Posterior cingulate gyrus (tissue), 11 donors: ENCODE measurements at regions not wholly inside any gene's neighbourhood (a gene's known extent, or its start where the extent isn't known, plus 50 kb on each side); places are given as distances from the start of the nearest gene placed in this dataset.

Experiments
- DNase-seq, 10 donors: peaks; one replicate each; pipeline versions ENCODE4 v3.0.0 to v3.0.0-alpha.2; 2020 to 2021; ENCODE audit warnings: mixed read lengths in 3 of 10
- intact Hi-C: fragments of 100-400 bp; cut with DNase I; formaldehyde crosslinking; loops from one replicate; pipeline ENCODE4 v1.15.1; 2023

GRCh38 chr9:109910671-109911518, 130.9 kb downstream of the PALM2AKAP2 start:
- intact Hi-C loops: no loop called here
- no peak for DNase-seq

GRCh38 chr9:109912082-109912582, 132.1 kb downstream of the PALM2AKAP2 start:
- intact Hi-C loops: no loop called here
- no peak for DNase-seq

- intact Hi-C loops: no loop called here
- peak in 5 of 10 donors; percentile 31 to 87 (median 54) for DNase-seq
These were observed 132.9 kb downstream of the PALM2AKAP2 start for GRCh38 chr9:109912726-109913460.

- no peak for DNase-seq
- intact Hi-C loops: no loop called here
These were observed 133.4 kb downstream of the PALM2AKAP2 start for GRCh38 chr9:109913461-109913810.

- intact Hi-C loops: no loop called here
- no peak for DNase-seq
These were observed 134.5 kb downstream of the PALM2AKAP2 start for GRCh38 chr9:109914280-109915027.

GRCh38 chr9:109916316-109916715, 136.3 kb downstream of the PALM2AKAP2 start:
- intact Hi-C loops: no loop called here
- DNase-seq: no peak

- intact Hi-C loops: no loop called here
- DNase-seq: no peak
These were observed 138.6 kb downstream of the PALM2AKAP2 start for GRCh38 chr9:109918339-109919163.

- DNase-seq: no peak
- intact Hi-C loops: no loop called here
These were observed 139.9 kb downstream of the PALM2AKAP2 start for GRCh38 chr9:109919736-109920408.

- no peak for DNase-seq
- intact Hi-C loops: no loop called here
These were observed 142.8 kb downstream of the PALM2AKAP2 start for GRCh38 chr9:109922617-109923470.

GRCh38 chr9:109923471-109923760, 143.4 kb downstream of the PALM2AKAP2 start:
- intact Hi-C loops: no loop called here
- DNase-seq: no peak

- no peak for DNase-seq
- intact Hi-C loops: no loop called here
These were observed 143.8 kb downstream of the PALM2AKAP2 start for GRCh38 chr9:109923806-109924205.

- no peak for DNase-seq
- intact Hi-C loops: no loop called here
These were observed 145.8 kb downstream of the PALM2AKAP2 start for GRCh38 chr9:109925799-109926198.

GRCh38 chr9:109926421-109926869, 146.4 kb downstream of the PALM2AKAP2 start:
- no peak for DNase-seq
- intact Hi-C loops: no loop called here

- peak in 1 of 10 donors; percentile 16 for DNase-seq
- intact Hi-C loops: no loop called here
These were observed 151.6 kb downstream of the PALM2AKAP2 start for GRCh38 chr9:109931623-109932022.

- no peak for DNase-seq
- intact Hi-C loops: no loop called here
These were observed 154.3 kb downstream of the PALM2AKAP2 start for GRCh38 chr9:109934136-109934856.

- intact Hi-C loops: no loop called here
- no peak for DNase-seq
These were observed 154.8 kb downstream of the PALM2AKAP2 start for GRCh38 chr9:109934857-109935215.

GRCh38 chr9:109935406-109936087, 155.5 kb downstream of the PALM2AKAP2 start:
- DNase-seq: no peak
- intact Hi-C loops: no loop called here
